HUES6 (cell line): ENCODE measurements at regions not wholly inside any gene's neighbourhood (a gene's known extent, or its start where the extent isn't known, plus 50 kb on each side); places are given as distances from the start of the nearest gene placed in this dataset.

Source experiments
- H3K27ac ChIP-seq: 2 replicates; pipeline ENCODE4 v1.7.0; 2013; ENCODE audit warnings: low read depth, mild to moderate bottlenecking, low read length, inconsistent platforms
- H3K27me3 ChIP-seq: 2 replicates; pipeline ENCODE4 v1.6.1; 2013; ENCODE audit warnings: low read length; ENCODE audit not compliant: control insufficient read depth, insufficient read depth
- H3K36me3 ChIP-seq: 2 replicates; pipeline ENCODE4 v1.6.1; 2013; ENCODE audit warnings: low read length; ENCODE audit not compliant: control insufficient read depth, insufficient read depth
- H3K4me1 ChIP-seq: 2 replicates; pipeline ENCODE4 v1.6.1; 2013; ENCODE audit warnings: low read length; ENCODE audit not compliant: control insufficient read depth, insufficient read depth
- H3K4me3 ChIP-seq: 2 replicates; pipeline ENCODE4 v1.5.1; 2013; ENCODE audit warnings: low read depth, low read length
- H3K9ac ChIP-seq: one replicate; pipeline ENCODE4 v1.6.1; 2013; ENCODE audit warnings: mild to moderate bottlenecking, low read length
- H3K9me3 ChIP-seq: 2 replicates; pipeline ENCODE4 v1.6.1; 2013; ENCODE audit warnings: low read depth, low read length; ENCODE audit not compliant: control insufficient read depth, insufficient read depth

- Histone ChIP-seq H3K27me3 (no peaks in the 10 kb centered on the region), H3K4me3 (no peak overlapping the region), H3K4me1 (peaks cover 5% of the 10 kb centered on the region; the same call in 1 of the 2 replicates), H3K9ac (no peak overlapping the region), H3K27ac (no peak overlapping the region), H3K9me3 (0 out of 2 replicates have a peak, but pooled peaks cover 7% of the 10 kb centered on the region), H3K36me3 (no peaks in the 10 kb centered on the region)
Measured at GRCh38 chr2:63658176-63658968, 69.6 kb downstream of the MDH1 start.

- Histone ChIP-seq H3K36me3 (no peaks in the 10 kb centered on the region), H3K4me3 (no peak overlapping the region), H3K9ac (no peak overlapping the region), H3K4me1 (peaks cover 5% of the 10 kb centered on the region; the same call in 1 of the 2 replicates), H3K27me3 (no peaks in the 10 kb centered on the region), H3K27ac (no peak overlapping the region), H3K9me3 (peaks cover 7% of the 10 kb centered on the region; the same call in 1 of the 2 replicates)
Measured at GRCh38 chr2:63660060-63660459, 71.3 kb downstream of the MDH1 start.

- H3K9ac ChIP-seq = no peak overlapping the region
- peaks cover 7% of the 10 kb centered on the region; the same call in 1 of the 2 replicates for H3K9me3 ChIP-seq
- H3K27me3 ChIP-seq = no peaks in the 10 kb centered on the region
- no peak overlapping the region for H3K27ac ChIP-seq
- peaks cover 6% of the 10 kb centered on the region for H3K4me1 ChIP-seq
- H3K4me3 ChIP-seq = no peak overlapping the region
- H3K36me3 ChIP-seq = no peaks in the 10 kb centered on the region
Measured at GRCh38 chr2:63661076-63661475, 72.3 kb downstream of the MDH1 start.

GRCh38 chr2:63662028-63662804 is 73.5 kb downstream of the MDH1 start:
- Histone ChIP-seq H3K27me3 (no peaks in the 10 kb centered on the region), H3K36me3 (no peaks in the 10 kb centered on the region), H3K27ac (no peak overlapping the region; the same call in 1 of the 2 replicates), H3K9me3 (peaks cover 4% of the 10 kb centered on the region; the same call in 1 of the 2 replicates), H3K9ac (no peak overlapping the region), H3K4me3 (no peak overlapping the region), H3K4me1 (peaks cover 13% of the 10 kb centered on the region)

- H3K9ac ChIP-seq = no peak overlapping the region
- H3K27me3 ChIP-seq = no peaks in the 10 kb centered on the region
- no peak overlapping the region for H3K27ac ChIP-seq
- no peak overlapping the region for H3K4me3 ChIP-seq
- peaks cover 23% of the 10 kb centered on the region for H3K4me1 ChIP-seq
- peaks cover 4% of the 10 kb centered on the region; the same call in 1 of the 2 replicates for H3K9me3 ChIP-seq
- H3K36me3 ChIP-seq = no peaks in the 10 kb centered on the region
Measured at GRCh38 chr2:63663013-63663864, 74.5 kb downstream of the MDH1 start.

GRCh38 chr2:63665091-63665490 is 76.3 kb downstream of the MDH1 start:
- H3K27me3 ChIP-seq = no peaks in the 10 kb centered on the region
- no peaks in the 10 kb centered on the region for H3K36me3 ChIP-seq
- H3K9ac ChIP-seq = no peak overlapping the region
- H3K4me1 ChIP-seq = peaks cover 31% of the 10 kb centered on the region
- peaks cover 4% of the 10 kb centered on the region; the same call in 1 of the 2 replicates for H3K9me3 ChIP-seq
- H3K27ac ChIP-seq = no peak overlapping the region
- H3K4me3 ChIP-seq = no peak overlapping the region

- Histone ChIP-seq H3K36me3 (no peaks in the 10 kb centered on the region), H3K4me1 (peaks cover 31% of the 10 kb centered on the region), H3K27me3 (no peaks in the 10 kb centered on the region), H3K4me3 (no peak overlapping the region), H3K9me3 (peaks cover 4% of the 10 kb centered on the region; the same call in 1 of the 2 replicates), H3K27ac (no peak overlapping the region), H3K9ac (no peak overlapping the region)
Measured at GRCh38 chr2:63665846-63666475, 77.2 kb downstream of the MDH1 start.

- peaks cover 4% of the 10 kb centered on the region; the same call in 1 of the 2 replicates for H3K9me3 ChIP-seq
- H3K9ac ChIP-seq = no peak overlapping the region
- no peaks in the 10 kb centered on the region for H3K27me3 ChIP-seq
- H3K4me1 ChIP-seq = peaks cover 26% of the 10 kb centered on the region
- H3K4me3 ChIP-seq = no peak overlapping the region
- no peaks in the 10 kb centered on the region for H3K36me3 ChIP-seq
- no peak overlapping the region for H3K27ac ChIP-seq
Measured at GRCh38 chr2:63667132-63667700, 78.5 kb downstream of the MDH1 start.

GRCh38 chr2:63668000-63668399 is 79.2 kb downstream of the MDH1 start:
- no peak overlapping the region for H3K4me3 ChIP-seq
- peaks cover 26% of the 10 kb centered on the region for H3K4me1 ChIP-seq
- no peak overlapping the region for H3K27ac ChIP-seq

GRCh38 chr2:63668466-63668865 is 79.7 kb downstream of the MDH1 start:
- no peak overlapping the region for H3K9ac ChIP-seq
- peaks cover 26% of the 10 kb centered on the region for H3K4me1 ChIP-seq
- no peaks in the 10 kb centered on the region for H3K36me3 ChIP-seq
- H3K27ac ChIP-seq = no peak overlapping the region
- no peak overlapping the region for H3K4me3 ChIP-seq
- H3K9me3 ChIP-seq = peaks cover 4% of the 10 kb centered on the region; the same call in 1 of the 2 replicates
- H3K27me3 ChIP-seq = no peaks in the 10 kb centered on the region

More at GRCh38 chr2:63668000-63668399, 79.2 kb downstream of the MDH1 start:
- Histone ChIP-seq H3K27me3 (no peaks in the 10 kb centered on the region), H3K36me3 (no peaks in the 10 kb centered on the region), H3K9ac (no peak overlapping the region), H3K9me3 (peaks cover 4% of the 10 kb centered on the region; the same call in 1 of the 2 replicates)
